SU-DHL-6 (cell line): ENCODE measurements at regions not wholly inside any gene's neighbourhood (a gene's known extent, or its start where the extent isn't known, plus 50 kb on each side); places are given as distances from the start of the nearest gene placed in this dataset.

ENCODE experiments used
- H2AFZ ChIP-seq: fragments of 200-600 bp; sonication (generic); 2 replicates; pipeline ENCODE4 v1.6.1; 2014; ENCODE audit warnings: low read depth, mild to moderate bottlenecking, moderate library complexity, mixed read lengths, antibody characterized with exemption, low read length; ENCODE audit not compliant: severe bottlenecking
- H3F3A ChIP-seq: fragments of 200-600 bp; shearing (Covaris generic); 2 replicates; pipeline ENCODE4 v1.6.0; 2016; ENCODE audit warnings: antibody characterized with exemption, mild to moderate bottlenecking; ENCODE audit not compliant: insufficient read depth
- H3K27ac ChIP-seq: fragments of 200-600 bp; sonication (generic); 2 replicates; pipeline ENCODE4 v1.5.1; 2016; ENCODE audit warnings: low read depth, mild to moderate bottlenecking, low read length, moderate library complexity, mixed read lengths
- H3K27me3 ChIP-seq: fragments of 200-600 bp; sonication (generic), shearing (Covaris generic); 2 replicates; pipeline ENCODE4 v1.6.0; 2014; ENCODE audit warnings: mild to moderate bottlenecking, low read length
- H3K36me3 ChIP-seq: fragments of 200-600 bp; sonication (generic); 2 replicates; pipeline ENCODE4 v1.6.1; 2014; ENCODE audit warnings: mild to moderate bottlenecking, low read length, mixed read lengths
- H3K4me2 ChIP-seq: fragments of 300-600, 200-600 bp; shearing (Covaris generic), sonication (generic); 2 replicates; pipeline ENCODE4 v1.6.0; 2014; ENCODE audit warnings: low read length, low read depth, mild to moderate bottlenecking; ENCODE audit not compliant: poor library complexity, severe bottlenecking
- H3K4me3 ChIP-seq: fragments of 200-600 bp; sonication (generic); 2 replicates; pipeline ENCODE4 v1.5.1; 2014; ENCODE audit warnings: antibody characterized with exemption, low read length, mild to moderate bottlenecking, mixed read lengths; ENCODE audit not compliant: insufficient read depth, poor library complexity, severe bottlenecking
- H3K79me2 ChIP-seq: fragments of 200-600 bp; sonication (generic); 2 replicates; pipeline ENCODE4 v1.6.1; 2014; ENCODE audit warnings: mild to moderate bottlenecking, low read length, moderate library complexity; ENCODE audit not compliant: insufficient read depth
- H3K9ac ChIP-seq: fragments of 200-600 bp; sonication (generic); 2 replicates; pipeline ENCODE4 v1.7.0; 2014; ENCODE audit warnings: mild to moderate bottlenecking, low read length
- H3K9me2 ChIP-seq: fragments of 200-600 bp; sonication (generic); replicated peaks from 2 replicates; pipeline ENCODE4 v1.6.1; 2014; ENCODE audit warnings: low read length; ENCODE audit not compliant: insufficient read depth
- H3K9me3 ChIP-seq: fragments of 200-600 bp; sonication (generic); 2 replicates; pipeline ENCODE4 v1.6.1; 2014; ENCODE audit warnings: low read length, mixed read lengths; ENCODE audit not compliant: insufficient read depth
- H4K20me1 ChIP-seq: fragments of 200-600 bp; sonication (generic); 2 replicates; pipeline ENCODE4 v1.6.1; 2014; ENCODE audit warnings: low read depth, mild to moderate bottlenecking, antibody characterized with exemption, low read length, moderate library complexity, mixed read lengths
- EZH2phosphoT487 ChIP-seq: fragments of 200-600 bp; sonication (generic), shearing (Covaris generic); conservative IDR thresholded peaks from 2 replicates; pipeline ENCODE4 v1.6.1; 2018; ENCODE audit warnings: mild to moderate bottlenecking, antibody characterized with exemption, low read length, moderate library complexity, mixed read lengths
- TF ChIP-seq, protein P1 (sequence below): fragments of 200-600 bp; sonication (generic); IDR thresholded peaks from one replicate; pipeline ENCODE4 v1.5.1; 2017; ENCODE audit warnings: antibody characterized with exemption, mild to moderate bottlenecking, low read length, moderate library complexity; ENCODE audit not compliant: insufficient read depth, poor library complexity, severe bottlenecking

GRCh38 chr6:144883915-144884314, 598.8 kb downstream of the UTRN start:
- Histone ChIP-seq H2AFZ (no peak overlapping the region), H3K9me3 (no peaks in the 10 kb centered on the region), H3K4me2 (no peak overlapping the region)

DNA sequence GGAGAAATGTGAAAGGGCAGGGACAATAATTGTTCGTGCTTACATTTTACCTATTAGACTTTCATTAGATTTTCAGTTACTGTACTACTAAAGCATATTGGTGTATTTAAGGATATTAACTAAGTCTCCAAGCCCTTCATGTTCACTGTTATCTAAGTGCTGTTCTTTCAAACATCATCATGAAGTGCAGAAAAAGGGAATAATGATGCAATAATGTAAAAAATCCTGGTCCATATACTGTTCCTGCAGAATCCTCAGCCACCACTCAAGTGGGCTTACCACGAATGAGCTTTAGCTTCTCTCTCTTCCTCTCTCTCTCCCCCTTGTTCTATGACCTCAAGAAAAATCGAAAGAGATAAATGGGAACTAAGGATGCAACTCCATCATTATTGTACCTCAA, 600.7 kb downstream of the UTRN start:
- Histone ChIP-seq H3K4me3 (no peak overlapping the region), H3K9me3 (no peaks in the 10 kb centered on the region), H3K27me3 (no peaks in the 10 kb centered on the region), H4K20me1 (no peaks in the 10 kb centered on the region), H3K9ac (no peak overlapping the region), H3K79me2 (no peaks in the 10 kb centered on the region), H3K27ac (no peak overlapping the region), H3K4me2 (no peak overlapping the region), H3F3A (no peaks in the 10 kb centered on the region), H3K9me2 (no peaks in the 10 kb centered on the region), H2AFZ (no peak overlapping the region), H3K36me3 (no peaks in the 10 kb centered on the region)
- no peak for TF ChIP-seq EZH2phosphoT487
- TF ChIP-seq, protein P1, sequence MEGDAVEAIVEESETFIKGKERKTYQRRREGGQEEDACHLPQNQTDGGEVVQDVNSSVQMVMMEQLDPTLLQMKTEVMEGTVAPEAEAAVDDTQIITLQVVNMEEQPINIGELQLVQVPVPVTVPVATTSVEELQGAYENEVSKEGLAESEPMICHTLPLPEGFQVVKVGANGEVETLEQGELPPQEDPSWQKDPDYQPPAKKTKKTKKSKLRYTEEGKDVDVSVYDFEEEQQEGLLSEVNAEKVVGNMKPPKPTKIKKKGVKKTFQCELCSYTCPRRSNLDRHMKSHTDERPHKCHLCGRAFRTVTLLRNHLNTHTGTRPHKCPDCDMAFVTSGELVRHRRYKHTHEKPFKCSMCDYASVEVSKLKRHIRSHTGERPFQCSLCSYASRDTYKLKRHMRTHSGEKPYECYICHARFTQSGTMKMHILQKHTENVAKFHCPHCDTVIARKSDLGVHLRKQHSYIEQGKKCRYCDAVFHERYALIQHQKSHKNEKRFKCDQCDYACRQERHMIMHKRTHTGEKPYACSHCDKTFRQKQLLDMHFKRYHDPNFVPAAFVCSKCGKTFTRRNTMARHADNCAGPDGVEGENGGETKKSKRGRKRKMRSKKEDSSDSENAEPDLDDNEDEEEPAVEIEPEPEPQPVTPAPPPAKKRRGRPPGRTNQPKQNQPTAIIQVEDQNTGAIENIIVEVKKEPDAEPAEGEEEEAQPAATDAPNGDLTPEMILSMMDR, result no peak

More at GRCh38 chr6:144883915-144884314, 598.8 kb downstream of the UTRN start:
- no peaks in the 10 kb centered on the region for H3K79me2 ChIP-seq
- TF ChIP-seq EZH2phosphoT487, result no peak
- TF ChIP-seq, protein P1, result no peak
- no peaks in the 10 kb centered on the region for H3K9me2 ChIP-seq
- H4K20me1 ChIP-seq, result no peaks in the 10 kb centered on the region
- no peaks in the 10 kb centered on the region for H3K27me3 ChIP-seq
- no peaks in the 10 kb centered on the region for H3F3A ChIP-seq
- H3K4me3 ChIP-seq, result no peak overlapping the region
- H3K9ac ChIP-seq, result no peak overlapping the region
- no peak overlapping the region for H3K27ac ChIP-seq
- no peaks in the 10 kb centered on the region for H3K36me3 ChIP-seq

DNA sequence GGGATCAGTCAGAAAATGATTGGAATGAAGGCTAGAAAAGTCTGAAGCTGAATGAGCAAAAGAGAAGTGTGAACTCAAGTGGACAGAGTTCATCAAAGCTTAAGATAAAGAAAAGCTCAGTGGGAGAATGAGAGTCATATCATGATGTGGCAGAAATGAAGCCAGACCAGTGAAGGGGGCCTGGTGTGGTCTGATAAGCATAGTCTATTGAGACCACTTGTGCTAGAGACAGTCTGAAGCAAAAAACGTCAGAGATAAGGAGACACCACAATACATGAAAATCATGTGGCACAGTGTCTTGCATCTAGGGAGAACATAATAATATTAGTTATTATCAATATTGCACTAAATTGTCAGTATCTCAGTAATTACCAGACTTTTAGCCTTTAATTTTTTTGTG, 601.5 kb downstream of the UTRN start:
- Histone ChIP-seq H2AFZ (no peak overlapping the region), H3K27me3 (no peaks in the 10 kb centered on the region), H3K9me2 (no peaks in the 10 kb centered on the region), H3K27ac (no peak overlapping the region), H3K79me2 (no peaks in the 10 kb centered on the region), H4K20me1 (no peaks in the 10 kb centered on the region), H3K9ac (no peak overlapping the region), H3K4me2 (no peak overlapping the region), H3F3A (no peaks in the 10 kb centered on the region), H3K36me3 (no peaks in the 10 kb centered on the region), H3K9me3 (no peaks in the 10 kb centered on the region), H3K4me3 (no peak overlapping the region)
- TF ChIP-seq, protein P1, result no peak
- no peak for TF ChIP-seq EZH2phosphoT487
